HG02610 (cell line): ENCODE measurements at regions not wholly inside any gene's neighbourhood (a gene's known extent, or its start where the extent isn't known, plus 50 kb on each side); places are given as distances from the start of the nearest gene placed in this dataset.
"Not testable (repeated sequence)": the region's sequence is repeated elsewhere in the genome, so short reads cannot be mapped to it uniquely, and the experiment has no call there.

Experiments used
- ATAC-seq: cut with Tn5 transposase; IDR thresholded peaks from one replicate; pipeline ENCODE4 v1.9.1; 2021; ENCODE audit warnings: mild to moderate bottlenecking, moderate library complexity; ENCODE audit not compliant: unreplicated experiment

DNA sequence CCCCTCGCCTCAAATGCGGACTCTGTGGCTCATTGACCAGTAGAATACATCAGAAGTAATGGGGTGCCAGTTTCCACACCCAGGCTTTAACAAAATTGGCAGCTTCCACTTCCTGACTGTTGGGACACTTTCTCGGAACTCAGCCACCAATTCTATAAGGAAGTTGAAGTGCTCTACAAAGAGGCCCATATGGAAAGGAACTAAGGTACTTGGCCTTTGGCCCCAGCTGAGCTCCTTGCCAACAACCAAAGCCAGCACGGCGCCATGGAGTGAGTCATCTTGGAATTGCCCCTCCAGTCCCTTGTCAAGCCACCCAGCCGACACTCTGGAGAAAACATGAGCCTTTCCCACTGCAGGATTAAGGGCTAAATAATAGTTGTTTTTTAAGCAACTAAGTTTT, 262.2 kb upstream of the INTU start:
- no peak for ATAC-seq

DNA sequence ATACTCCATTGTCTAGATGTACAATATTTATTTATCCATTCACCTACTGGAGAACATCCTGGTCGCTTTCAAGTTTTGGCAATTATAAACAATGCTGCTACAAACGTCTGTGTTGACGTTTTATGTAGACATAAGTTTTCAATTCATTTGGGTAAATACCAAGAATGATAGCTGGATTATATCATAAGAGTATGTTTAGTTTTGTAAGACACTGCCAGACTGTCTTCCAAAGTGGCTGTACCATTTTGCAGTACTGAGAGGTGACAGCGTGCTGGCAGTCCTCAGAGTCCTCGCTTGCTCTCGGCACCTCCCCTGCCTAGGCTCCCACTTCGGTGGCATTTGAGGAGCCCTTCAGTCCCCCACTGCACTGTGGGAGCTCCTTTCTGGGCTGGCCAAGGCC, 253.3 kb upstream of the INTU start:
- ATAC-seq: no peak

DNA sequence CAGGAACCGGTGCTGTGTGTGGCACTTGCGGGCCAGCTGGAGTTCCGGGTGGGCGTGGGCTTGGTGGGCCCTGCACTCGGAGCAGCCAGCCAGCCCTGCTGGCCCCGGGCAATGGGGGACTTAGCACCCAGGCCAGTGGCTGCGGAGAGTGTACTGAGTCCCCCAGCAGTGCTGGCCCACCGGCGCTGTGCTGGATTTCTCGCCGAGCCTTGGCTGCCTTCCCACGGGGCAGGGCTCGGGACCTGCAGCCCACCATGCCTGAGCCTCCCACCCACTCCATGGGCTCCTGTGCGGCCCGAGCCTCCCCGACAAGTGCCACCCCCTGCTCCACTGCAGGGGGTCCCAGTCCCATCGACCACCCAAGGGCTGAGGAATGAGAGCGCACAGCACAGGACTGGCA, 252.8 kb upstream of the INTU start:
- ATAC-seq: not testable (repeated sequence)

DNA sequence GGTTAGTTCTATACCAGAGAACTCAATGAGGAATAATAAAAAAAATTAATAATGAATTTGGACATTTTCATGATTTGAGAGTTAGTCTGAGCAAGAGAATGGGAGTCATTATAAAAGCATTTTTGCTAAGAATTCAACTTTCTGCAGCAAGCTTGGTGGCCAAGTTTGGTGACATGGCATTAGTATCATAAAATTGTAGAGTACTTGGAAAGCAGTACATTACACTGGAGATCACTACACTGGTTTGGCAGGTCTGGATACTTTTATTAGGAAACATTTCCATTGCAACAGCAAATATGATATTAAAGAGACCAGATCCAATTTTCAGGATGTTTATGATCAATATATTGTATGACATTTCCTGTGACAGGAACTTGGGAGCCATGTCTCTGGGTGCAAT, 249.1 kb upstream of the INTU start:
- ATAC-seq: no peak

DNA sequence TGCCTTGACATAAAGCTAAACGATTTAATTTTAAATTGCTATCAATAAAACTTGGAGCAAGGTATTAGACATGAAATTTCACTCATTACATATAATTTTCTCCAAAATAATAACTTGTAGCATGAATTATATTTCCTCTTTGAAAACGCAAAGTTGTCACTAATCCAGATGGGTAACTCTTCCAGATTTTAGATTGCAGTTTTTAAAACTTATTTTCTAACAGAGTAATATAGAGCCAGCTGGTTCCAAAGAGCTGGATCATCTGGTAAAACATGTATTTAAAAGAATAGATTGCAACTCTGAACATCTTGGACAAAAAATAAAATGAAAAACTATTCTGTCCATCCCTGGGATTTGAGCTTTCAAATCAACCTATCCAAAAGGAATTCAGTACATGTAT, 238.2 kb upstream of the INTU start:
- no peak for ATAC-seq

DNA sequence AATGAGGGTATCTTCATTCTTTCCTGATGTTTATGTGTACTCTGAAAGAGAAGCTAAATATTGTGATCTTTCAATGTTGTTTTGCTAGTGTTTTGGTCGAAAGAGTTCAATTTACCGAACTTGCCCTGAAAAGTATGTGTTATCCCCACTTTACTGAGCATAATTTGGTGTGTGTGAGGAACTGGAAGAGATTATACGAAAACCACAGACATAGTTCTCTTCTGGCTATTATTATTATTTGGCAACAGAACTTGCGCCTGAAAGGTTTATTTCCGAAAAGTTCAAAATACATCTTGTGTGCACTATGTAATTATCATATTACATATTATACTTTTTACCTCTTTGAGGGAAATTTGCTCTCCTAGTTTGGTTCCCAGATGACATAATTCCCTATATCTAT, 232.5 kb upstream of the INTU start:
- ATAC-seq: no peak

DNA sequence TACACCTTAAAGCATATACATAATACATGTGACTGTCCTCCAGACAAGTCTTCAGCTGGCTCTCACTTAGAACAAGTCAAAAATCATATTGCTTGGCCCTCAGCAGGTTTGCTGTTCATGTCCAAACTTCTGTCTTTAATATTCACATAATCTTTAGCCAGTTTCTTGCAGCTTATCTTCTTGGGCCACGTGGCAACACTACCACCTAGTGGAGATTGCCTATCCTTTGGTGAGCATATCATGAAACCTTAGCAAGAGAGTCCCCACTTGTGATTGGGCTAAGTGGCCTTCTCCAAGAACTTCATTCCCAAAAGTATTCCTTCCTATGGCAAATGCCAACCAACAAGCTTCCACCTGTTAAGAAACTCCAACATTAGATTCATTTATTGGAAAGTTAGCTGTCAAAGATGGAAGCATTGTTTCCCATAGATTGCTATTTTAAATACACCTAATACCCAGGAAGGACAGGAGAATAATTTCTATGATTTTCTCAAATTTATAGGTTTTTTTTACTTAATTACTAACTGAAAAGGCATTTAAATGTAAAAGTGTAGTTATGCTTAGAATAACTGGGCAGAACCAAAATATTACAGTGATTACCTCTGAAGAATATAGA, 231.9 kb upstream of the INTU start:
- ATAC-seq: peak; percentile 84

DNA sequence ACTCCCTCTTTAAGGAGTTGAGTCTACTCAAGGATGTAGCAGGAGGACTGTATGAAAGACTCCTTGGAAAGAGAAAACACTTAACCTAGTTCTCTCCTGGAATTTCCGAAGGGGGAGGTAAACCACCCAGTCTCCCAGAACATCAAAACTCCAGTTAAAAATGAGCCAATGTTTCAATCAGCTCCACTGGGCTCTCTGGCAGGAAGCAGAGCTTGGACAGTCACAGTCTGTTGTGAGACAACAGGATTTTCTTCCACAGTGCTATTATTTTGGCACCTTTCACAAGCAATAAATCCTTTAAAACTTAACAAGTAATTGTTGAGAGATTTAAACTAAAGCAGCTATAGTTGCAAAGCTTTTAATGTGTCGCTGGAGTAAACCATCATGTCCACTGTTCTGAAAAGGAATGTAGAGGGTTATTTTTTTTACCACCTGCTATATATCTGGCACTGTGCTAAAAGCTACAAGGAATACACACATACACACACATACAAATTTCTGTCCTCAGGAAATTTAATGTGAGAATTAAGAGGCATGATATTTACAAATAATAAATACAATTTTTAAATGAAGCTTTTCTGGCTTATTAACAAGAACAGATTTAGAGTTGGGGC, 229.2 kb upstream of the INTU start:
- ATAC-seq: no peak

DNA sequence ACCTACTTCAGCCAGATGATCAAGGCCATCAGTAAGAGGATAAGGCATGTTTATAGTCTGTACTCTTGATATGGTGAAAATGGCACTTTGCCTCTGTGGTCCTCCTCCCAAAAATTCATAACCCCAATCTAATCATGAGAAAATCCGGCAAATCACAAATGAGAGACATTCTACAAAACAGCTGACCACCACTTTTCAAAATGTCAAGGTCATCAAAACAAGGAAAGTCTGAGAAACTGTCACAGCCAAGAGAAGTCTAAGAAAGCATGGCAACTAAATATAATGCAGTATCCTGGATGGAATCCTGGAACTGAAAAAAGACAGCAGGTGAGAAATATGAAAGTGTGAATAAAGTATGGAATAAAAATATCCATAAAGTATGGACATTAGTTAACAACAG, 226.6 kb upstream of the INTU start:
- no peak for ATAC-seq

DNA sequence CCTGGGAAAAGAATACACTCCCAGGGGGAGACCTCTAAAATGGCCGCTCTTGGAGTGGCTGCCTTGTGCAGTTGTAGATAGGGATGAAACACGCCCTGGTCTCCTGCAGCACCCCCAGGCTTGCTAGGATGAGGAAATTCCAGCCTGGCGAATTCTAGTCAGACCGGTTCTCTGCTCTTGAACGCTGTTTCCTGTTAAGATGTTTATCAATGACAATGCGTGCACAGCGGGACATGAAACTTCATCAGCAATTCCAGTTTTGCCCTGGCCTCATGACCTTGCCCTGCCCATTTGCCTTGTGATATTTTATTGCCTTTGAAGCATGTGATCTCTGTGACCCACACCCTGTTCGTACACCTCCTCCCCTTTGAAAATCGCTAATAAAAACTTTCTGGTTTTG, 225.2 kb upstream of the INTU start:
- not testable (repeated sequence) for ATAC-seq

DNA sequence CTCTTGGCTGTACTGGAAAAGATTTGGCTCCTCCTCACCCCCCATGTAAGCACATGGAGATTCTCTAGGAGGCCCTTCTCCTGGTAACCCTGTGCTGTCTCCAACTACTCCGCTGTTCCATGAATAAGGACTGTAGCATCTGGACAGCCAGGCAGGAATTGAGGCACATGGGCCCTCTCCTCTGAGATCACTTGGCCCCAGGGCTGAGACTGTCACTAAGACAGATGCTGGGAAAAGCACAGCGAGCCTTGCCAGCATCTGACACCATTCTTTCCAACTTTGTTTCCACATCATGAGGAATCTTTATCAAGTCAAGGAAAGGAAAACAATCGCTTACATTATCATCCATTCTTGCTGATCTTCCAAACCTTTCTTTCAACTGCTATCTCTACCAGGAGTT, 222.6 kb upstream of the INTU start:
- no peak for ATAC-seq

DNA sequence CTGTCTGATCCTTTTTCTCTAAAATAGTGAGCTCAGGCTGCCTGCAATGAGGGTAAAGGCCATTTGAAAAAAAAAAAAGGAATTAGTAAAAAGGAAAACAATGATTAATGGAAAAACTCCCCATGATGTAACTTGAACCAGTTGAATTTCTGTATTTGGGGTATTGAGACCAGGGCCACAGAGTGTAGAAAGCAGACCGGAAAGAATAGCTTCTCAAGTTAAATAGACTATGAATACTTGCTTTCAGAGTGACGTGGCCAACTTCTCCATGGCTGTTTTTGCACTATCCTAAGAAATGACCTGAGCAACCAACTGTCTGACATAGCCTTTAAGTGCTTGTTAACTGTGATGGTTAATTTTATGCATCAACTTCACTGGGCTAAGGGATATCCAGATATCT, 222.1 kb upstream of the INTU start:
- no peak for ATAC-seq

DNA sequence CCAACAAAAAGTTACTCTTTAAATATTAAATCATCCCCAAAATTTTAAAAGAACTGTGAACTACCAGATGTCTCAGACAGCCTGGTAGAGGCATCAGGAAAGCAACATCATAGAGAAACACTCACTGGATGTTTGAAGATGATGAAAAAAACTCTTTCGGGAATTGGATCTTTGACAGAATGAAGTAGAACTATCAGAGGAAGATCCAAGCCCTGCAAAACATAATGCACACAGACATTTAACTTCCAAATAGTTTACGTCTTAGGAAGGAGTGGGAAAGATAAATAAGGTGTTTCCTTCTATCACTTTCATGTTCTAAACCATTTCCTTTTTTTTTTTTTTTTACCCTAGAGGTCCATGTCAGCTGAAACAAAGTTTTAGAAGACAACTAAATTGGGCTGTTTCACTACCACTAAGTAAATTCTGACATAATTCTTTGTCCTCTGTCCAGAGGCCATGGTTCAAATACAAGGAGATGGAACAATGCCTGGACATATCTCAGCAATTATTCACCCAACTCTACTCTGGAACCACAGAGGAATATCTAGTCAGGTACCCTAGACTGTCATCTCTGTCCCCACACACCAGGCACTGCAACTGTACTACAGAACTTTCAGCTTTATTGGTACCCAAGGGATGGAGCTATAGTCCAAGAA, 217.7 kb upstream of the INTU start:
- no peak for ATAC-seq

DNA sequence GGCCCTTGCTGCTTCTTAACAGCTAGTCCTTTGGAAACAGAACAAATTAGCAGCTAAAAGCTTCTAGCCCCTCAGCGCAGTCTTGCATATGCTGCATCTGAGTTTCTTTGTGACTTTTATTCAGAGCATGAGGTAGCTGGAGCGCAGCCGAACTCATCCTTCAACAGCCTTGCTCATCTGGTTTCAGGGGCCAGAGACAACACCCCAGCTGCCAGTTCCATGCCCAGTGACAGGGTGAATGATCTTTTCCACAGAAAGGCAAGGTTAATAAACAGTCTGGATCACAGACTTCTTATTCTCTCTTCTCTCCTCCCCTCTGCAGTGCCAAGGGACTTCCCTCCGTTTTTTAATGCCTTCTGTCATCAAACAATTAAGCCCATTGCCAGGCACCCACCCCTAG, 216.6 kb upstream of the INTU start:
- ATAC-seq: no peak

DNA sequence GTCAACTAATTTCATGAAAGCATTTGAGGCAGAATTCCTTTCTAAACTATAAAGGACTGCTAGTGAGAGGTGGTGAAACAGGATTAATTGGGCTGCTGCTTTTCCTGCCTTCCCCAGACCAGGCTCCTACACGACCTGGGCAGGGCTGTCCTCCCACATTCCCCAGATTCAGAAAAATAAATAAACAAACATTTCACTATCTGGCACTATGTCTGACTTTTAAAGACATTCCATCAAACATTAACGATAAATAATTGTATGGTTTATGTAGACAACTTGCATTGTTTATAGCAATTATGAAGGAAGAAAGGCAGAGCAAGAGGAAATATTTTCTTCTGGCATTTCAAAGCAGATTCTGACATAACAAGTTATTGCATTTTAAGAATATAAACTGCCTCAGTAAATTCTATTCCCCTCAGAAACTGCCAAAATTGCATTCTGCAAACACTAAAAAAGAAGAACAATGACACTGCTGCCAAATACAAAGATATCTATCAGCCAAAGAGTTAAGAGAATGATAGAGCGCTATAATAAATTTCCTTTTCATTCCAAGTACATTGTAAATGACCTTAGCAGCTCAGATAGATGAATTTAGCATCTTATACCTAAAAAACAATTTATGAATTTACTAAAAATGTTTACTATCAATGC, 214.7 kb upstream of the INTU start:
- no peak for ATAC-seq

DNA sequence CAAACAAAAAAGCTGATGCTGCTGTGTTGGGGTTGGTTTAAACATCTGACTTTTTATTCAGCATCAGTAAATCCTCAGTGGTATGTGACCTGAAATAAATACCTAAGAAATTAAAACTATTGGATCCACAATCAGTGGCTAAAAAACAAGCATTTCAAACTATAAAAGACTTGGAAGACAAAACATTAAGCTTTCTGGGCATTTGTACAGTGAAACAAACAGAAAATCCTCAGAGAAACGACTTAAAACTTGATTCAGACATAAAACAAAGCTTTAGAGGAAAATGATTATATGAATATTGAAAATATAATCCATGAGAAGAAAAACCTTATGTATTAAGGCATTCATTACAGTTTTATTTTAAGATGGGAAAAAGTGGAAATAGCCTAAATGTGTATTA, 213.3 kb upstream of the INTU start:
- no peak for ATAC-seq

DNA sequence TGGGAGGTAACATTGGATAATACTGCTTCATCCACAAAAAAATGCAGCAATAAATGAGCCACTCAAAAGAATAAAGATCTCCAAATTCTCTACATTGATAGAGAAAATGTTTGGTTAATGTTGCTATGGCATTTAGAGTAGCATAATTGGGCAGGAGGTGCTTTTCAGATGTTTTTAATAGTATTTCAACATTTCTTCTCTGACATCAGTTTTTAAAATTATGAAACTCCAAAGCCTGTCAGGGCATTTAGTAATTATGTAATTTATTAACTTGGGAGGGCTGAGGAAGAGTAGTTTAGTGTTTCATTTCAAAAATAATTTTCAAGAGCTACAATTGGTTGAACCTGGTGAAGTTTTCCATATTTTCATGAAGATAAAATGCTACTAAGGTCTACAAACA, 211.3 kb upstream of the INTU start:
- ATAC-seq: no peak

DNA sequence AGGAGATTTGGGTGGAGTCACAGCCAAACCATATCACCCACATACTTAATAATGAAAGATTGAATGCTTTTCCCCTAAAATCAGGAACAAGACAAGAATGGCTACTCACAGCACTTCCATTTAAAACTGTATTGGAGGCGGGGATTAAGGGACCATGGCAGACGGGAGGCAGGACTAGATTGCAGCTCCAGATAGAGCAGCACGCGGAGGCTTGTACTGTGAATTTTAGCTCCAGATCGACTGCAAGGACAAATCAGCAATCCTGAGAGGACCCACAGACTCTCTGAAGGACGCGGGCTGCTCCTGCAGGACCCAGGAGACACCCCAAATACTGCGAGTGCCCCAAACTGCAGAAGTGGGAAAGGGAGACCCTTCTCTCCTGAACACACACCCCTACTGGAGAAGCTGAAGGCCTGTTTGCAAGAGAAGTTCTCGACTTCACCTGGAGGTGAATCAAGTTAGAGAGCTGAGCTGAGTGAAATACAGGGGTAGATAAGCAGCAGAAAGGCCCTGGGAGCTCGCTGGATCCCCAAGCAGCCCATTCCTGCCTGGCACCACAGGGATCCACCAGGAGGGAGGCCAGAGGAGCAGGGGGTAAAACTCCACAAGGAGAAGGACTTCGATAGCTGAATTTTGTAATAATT, 207.4 kb upstream of the INTU start:
- no peak for ATAC-seq

DNA sequence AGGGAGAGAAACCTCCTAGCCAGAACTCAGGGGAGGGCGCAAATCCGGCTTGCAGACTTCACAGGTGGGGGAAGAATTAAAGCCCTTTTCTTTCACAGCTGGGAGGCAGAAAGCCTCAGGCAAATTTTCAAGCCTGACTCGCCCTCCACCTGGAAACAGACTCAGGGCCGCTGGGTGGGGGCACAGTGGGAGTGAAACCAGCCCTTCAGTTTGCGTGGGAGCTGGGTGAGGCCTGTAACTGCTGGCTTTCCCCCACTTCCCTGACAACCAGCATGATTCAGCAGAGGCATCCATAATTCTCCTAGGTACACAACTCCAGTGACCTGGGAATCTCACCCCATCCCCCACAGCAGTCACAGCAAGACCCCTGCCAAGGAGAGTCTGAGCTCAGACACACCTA, 206.9 kb upstream of the INTU start:
- no peak for ATAC-seq

DNA sequence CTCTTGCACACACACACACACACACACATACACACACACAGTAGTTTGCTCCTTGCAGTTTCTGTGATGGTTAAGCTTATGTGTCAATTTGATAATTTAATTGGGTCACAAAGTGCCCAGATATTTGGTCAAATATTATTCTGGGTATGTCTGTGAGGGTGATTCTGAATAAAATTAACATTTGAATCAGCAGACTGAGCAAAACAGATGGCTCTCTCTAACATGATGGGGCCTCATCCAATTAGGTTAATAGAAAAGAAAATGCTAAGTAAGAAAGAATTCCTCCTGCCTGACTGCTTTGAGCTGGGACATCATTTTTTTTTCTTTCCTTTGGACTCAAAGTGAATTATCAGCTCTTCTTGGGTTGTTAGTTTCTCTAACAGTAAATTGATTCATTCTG, 191.2 kb upstream of the INTU start:
- ATAC-seq: no peak

DNA sequence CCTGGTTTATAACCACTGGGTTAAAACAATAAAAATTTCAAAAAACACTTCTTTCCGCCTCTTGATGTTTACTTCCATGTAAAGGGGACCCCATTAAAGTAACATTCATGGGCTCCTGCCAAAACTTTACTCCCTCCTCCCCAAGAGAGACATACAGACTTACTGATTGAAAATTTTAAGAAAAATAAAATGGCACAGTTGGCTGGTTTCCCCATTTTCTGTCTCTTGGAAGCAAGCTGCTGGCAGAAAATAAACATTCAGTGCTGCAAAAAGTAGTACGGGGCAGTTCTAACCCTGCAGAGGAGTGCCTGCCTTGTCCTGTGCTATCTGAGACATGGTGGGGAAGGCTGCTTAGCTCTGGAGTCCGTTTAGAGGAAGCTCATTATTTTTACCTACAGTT, 187.3 kb upstream of the INTU start:
- no peak for ATAC-seq

DNA sequence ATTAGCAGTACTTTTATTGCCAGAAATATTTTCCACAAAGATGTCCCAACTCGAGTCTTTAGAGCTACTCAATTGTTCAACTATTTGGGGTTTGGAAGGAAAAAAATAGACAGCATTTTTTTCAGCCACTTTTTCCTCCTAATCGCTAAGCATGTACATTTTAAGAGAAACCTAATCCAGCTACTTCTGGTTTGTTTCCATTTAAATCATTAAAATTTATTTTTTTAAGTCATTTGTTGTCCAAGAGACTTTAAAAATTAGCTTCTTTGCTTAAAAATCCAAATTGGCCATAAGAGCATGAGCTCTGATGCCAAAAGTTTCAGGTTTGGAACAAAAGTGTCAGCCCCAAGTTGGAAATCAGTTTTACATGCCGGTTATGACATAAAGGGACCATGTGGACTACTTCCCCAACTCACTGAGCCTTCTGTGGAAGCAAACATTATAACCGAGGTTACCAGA, 186.3 kb upstream of the INTU start:
- no peak for ATAC-seq
